GM13976 (cell line): ENCODE measurements at regions not wholly inside any gene's neighbourhood (a gene's known extent, or its start where the extent isn't known, plus 50 kb on each side); places are given as distances from the start of the nearest gene placed in this dataset.

ENCODE experiments used
- DNase-seq: peaks from one replicate; pipeline ENCODE4 v3.0.0; 2012; ENCODE audit warnings: low spot score
- CTCF ChIP-seq: IDR thresholded peaks from 2 replicates; pipeline ENCODE4 v1.5.1; 2012; ENCODE audit warnings: borderline replicate concordance, mild to moderate bottlenecking; ENCODE audit not compliant: insufficient read depth; ENCODE audit errors: extremely low read depth, missing control alignments, control extremely low read depth
- in situ Hi-C: fragments of 300-500 bp; cut with MboI; formaldehyde crosslinking; loops from one replicate; pipeline ENCODE4 v1.12.0; 2022; ENCODE audit warnings: low sequenced_read_pairs, mixed read lengths, inconsistent platforms; ENCODE audit not compliant: unreplicated experiment

DNA sequence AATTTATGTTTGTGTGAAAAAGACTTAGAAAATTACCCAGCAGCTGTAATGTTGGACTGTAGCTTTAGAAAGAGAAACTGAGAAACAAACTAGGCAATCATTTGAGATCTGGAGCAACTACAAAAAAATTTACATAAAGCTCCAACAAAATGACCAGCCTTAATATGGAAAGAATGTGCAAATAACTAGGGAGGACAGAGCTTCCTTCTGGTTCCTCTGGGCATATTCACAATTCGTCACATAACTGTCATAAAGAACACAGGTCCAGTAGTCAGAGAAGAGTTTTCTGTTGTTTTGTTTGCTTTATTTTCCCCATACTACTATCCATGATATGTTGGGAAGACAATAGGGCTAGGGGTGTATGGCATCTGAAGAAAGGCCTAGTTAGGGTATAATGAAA lies 416.8 kb upstream of the DSEL start:
- in situ Hi-C loops: no loop called here
- DNase-seq: no peak
- TF ChIP-seq CTCF: no peak

DNA sequence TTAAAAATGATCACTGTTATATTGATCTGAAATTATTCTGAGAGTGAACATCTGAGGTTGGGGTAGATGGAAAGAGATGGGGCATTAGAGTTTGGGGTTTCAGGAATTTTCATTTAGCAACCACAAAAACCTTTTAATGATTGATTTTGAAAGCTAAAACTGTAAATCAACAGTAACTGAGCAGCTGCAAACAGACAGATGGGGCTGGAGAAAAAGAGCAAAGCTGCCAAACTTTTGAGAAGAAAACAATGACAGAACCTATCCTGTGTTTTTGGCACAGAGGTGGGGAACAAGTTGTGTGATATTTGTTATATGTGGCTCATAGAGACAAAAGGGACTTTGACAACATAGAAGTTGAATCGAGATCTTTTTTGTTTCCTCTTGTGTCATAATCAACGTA lies 415.8 kb upstream of the DSEL start:
- in situ Hi-C loops: no loop called here
- TF ChIP-seq CTCF: no peak
- DNase-seq: no peak

GRCh38 chr18:67926929-67927864 lies 410.7 kb upstream of the DSEL start:
- in situ Hi-C loops: no loop called here
- TF ChIP-seq CTCF: no peak
- DNase-seq: no peak

DNA sequence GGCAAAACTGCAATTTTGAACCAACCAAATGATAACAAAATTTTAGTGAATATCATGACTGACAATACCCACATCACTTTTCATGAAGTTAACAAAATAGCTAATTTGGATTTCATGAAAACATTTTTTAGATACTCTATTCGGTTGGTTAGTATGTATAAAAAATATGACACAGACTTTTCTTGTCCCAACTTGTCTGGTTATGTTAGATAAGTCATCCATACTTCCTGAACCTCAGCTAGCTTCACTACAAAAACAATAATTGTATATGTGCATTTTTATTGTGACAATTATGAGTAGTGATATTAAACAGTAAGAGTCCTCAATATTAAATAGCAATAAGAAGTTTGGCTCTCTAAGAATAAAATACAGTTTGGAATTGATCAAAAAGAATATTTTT lies 408.1 kb upstream of the DSEL start:
- TF ChIP-seq CTCF: no peak
- in situ Hi-C loops: no loop called here
- no peak for DNase-seq

GRCh38 chr18:67919316-67919715 lies 402.8 kb upstream of the DSEL start:
- DNase-seq: no peak
- in situ Hi-C loops: no loop called here
- TF ChIP-seq CTCF: no peak

DNA sequence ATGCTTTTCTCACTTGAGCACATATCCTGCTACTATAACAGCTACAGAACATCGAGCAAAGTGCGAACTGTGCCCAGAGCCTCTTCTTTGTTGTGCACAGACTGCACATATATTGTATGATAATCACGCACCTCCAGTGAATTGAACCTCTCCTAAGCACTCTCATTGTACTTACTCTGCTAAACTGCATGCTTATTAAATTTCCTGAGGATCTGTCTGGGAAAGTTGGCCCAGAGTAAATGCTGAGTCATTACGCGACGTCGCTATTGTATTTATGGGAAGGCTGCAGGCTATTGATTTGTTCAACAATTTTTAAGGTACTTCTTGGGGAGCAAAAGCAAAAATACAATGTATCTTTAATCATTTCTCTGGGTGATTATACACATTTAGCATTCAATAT lies 399.6 kb upstream of the DSEL start:
- TF ChIP-seq CTCF: no peak
- in situ Hi-C loops: no loop called here
- no peak for DNase-seq
